ENCODE measurements at regions not wholly inside any gene's neighbourhood (a gene's known extent, or its start where the extent isn't known, plus 50 kb on each side); places are given as distances from the start of the nearest gene placed in this dataset.

DNA sequence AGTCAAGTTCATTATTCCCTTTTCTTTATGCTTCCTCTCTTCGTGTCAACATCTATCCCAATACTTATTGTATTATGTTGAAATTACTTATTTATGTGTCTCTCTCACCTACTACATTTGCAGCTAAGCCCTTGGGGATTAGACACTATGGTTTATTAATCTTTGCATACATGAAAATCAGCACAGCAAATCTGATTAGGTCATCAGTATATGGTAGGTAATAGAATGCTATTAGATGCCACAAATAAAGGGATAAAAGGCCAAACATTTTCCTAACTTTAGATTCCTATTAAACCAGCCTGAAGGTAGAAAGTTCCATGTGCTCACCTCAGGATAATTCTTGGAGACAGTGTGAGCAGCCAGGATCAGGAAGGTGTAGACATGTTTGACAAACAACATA is 490.1 kb upstream of the MPDZ start:
- Histone ChIP-seq H3K4me2 (replicated peaks; ENCODE audit: low read depth, low read length, poor library complexity, severe bottlenecking) (no peak overlapping the region), H3K79me2 (ENCODE audit: control insufficient read depth, insufficient read depth, low read length) (no peaks in the 10 kb centered on the region), H2AFZ (ENCODE audit: insufficient read depth, low read depth, low read length, poor library complexity, severe bottlenecking) (no peak overlapping the region), H3K4me1 (ENCODE audit: control insufficient read depth in 2 of 2, insufficient read depth in 2 of 2, low read length in 2 of 2) (no peaks in the 10 kb centered on the region), H3K36me3 (replicated peaks in 1 of 2; ENCODE audit: control extremely low read depth in 1 of 2, control insufficient read depth in 1 of 2, extremely low read depth in 1 of 2, insufficient read depth in 2 of 2, low read length in 1 of 2) (no peaks in the 10 kb centered on the region), H4K20me1 (ENCODE audit: control insufficient read depth, insufficient read depth, low read length, poor library complexity, severe bottlenecking) (no peaks in the 10 kb centered on the region), H3K4me3 (ENCODE audit: control extremely low read depth in 1 of 5, extremely low read depth in 1 of 5, insufficient read depth in 1 of 5, low read depth in 2 of 5, low read length in 4 of 5) (no peak overlapping the region), H3K9ac (ENCODE audit: low read length) (no peak overlapping the region), H3K27me3 (replicated peaks in 1 of 4; ENCODE audit: control extremely low read depth in 1 of 4, control insufficient read depth in 3 of 4, insufficient read depth in 4 of 4, low read length in 3 of 4) (no peaks in the 10 kb centered on the region), H3K27ac (ENCODE audit: low read length in 2 of 2) (no peak overlapping the region), H3K9me3 (ENCODE audit: control extremely low read depth in 1 of 3, control insufficient read depth in 2 of 3, insufficient read depth in 1 of 3, low read length in 2 of 3) (no peaks in the 10 kb centered on the region)
- Mint-ChIP-seq H3K27ac (no peak overlapping the region), H3K27me3 (no peaks in the 10 kb centered on the region), H3K4me1 (no peaks in the 10 kb centered on the region), H3K4me3 (no peak overlapping the region), H3K9me3 (ENCODE audit: insufficient read depth) (peaks cover 3% of the 10 kb centered on the region)
- no CpG with 5 or more reads among the region's 1 CpG for WGBS (ENCODE audit: insufficient coverage)
- ChIA-PET POLR2A (no interaction called here), CTCF (no interaction called here)
- ATAC-seq (ENCODE audit: low read depth) (no peak), DNase-seq (no peak)
- intact Hi-C loops (cut with micrococcal nuclease), result no loop called here
- no peak for TF ChIP-seq EZH2 (IDR thresholded peaks at IDR 0.05; ENCODE audit: borderline replicate concordance, insufficient read depth, low read depth, low read length, poor library complexity, severe bottlenecking)
- TF ChIP-seq, protein P1, sequence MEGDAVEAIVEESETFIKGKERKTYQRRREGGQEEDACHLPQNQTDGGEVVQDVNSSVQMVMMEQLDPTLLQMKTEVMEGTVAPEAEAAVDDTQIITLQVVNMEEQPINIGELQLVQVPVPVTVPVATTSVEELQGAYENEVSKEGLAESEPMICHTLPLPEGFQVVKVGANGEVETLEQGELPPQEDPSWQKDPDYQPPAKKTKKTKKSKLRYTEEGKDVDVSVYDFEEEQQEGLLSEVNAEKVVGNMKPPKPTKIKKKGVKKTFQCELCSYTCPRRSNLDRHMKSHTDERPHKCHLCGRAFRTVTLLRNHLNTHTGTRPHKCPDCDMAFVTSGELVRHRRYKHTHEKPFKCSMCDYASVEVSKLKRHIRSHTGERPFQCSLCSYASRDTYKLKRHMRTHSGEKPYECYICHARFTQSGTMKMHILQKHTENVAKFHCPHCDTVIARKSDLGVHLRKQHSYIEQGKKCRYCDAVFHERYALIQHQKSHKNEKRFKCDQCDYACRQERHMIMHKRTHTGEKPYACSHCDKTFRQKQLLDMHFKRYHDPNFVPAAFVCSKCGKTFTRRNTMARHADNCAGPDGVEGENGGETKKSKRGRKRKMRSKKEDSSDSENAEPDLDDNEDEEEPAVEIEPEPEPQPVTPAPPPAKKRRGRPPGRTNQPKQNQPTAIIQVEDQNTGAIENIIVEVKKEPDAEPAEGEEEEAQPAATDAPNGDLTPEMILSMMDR (IDR thresholded peaks at IDR 0.05), result no peak

DNA sequence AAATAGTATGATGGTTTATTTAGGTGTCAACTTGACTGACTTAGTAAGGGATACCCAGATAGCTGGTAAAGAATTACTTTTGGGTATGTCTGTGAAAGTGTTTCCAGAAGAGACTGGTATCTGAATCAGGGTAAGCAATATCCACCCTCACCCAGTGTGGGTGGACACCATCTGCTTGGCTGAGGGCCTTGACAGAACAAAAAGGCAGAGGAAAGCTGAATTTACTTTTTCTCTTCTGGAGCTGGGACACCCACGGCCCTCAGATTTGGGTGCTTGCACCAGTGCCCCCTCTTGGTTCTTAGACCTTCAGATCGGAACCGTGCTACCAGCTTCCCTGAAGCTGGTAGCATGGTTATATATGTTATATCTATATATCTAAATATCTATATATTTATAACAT is 489.5 kb upstream of the MPDZ start:
- Histone ChIP-seq H3K4me3 (ENCODE audit: control extremely low read depth in 1 of 5, extremely low read depth in 1 of 5, insufficient read depth in 1 of 5, low read depth in 2 of 5, low read length in 4 of 5) (no peak overlapping the region), H3K27ac (ENCODE audit: low read length in 2 of 2) (no peak overlapping the region), H3K27me3 (replicated peaks in 1 of 4; ENCODE audit: control extremely low read depth in 1 of 4, control insufficient read depth in 3 of 4, insufficient read depth in 4 of 4, low read length in 3 of 4) (no peaks in the 10 kb centered on the region), H3K36me3 (replicated peaks in 1 of 2; ENCODE audit: control extremely low read depth in 1 of 2, control insufficient read depth in 1 of 2, extremely low read depth in 1 of 2, insufficient read depth in 2 of 2, low read length in 1 of 2) (no peaks in the 10 kb centered on the region), H3K4me1 (ENCODE audit: control insufficient read depth in 2 of 2, insufficient read depth in 2 of 2, low read length in 2 of 2) (no peaks in the 10 kb centered on the region), H3K9ac (ENCODE audit: low read length) (no peak overlapping the region), H3K4me2 (replicated peaks; ENCODE audit: low read depth, low read length, poor library complexity, severe bottlenecking) (no peak overlapping the region), H3K9me3 (ENCODE audit: control extremely low read depth in 1 of 3, control insufficient read depth in 2 of 3, insufficient read depth in 1 of 3, low read length in 2 of 3) (no peaks in the 10 kb centered on the region), H3K79me2 (ENCODE audit: control insufficient read depth, insufficient read depth, low read length) (no peaks in the 10 kb centered on the region), H2AFZ (ENCODE audit: insufficient read depth, low read depth, low read length, poor library complexity, severe bottlenecking) (no peak overlapping the region), H4K20me1 (ENCODE audit: control insufficient read depth, insufficient read depth, low read length, poor library complexity, severe bottlenecking) (no peaks in the 10 kb centered on the region)
- ChIA-PET POLR2A (no interaction called here), CTCF (no interaction called here)
- WGBS (ENCODE audit: insufficient coverage), result no CpG with 5 or more reads among the region's 3 CpGs
- Mint-ChIP-seq H3K9me3 (ENCODE audit: insufficient read depth) (peaks cover 3% of the 10 kb centered on the region), H3K4me1 (no peaks in the 10 kb centered on the region), H3K4me3 (no peak overlapping the region), H3K27me3 (no peaks in the 10 kb centered on the region), H3K27ac (no peak overlapping the region)
- intact Hi-C loops (cut with micrococcal nuclease), result no loop called here
- ATAC-seq (ENCODE audit: low read depth), result no peak
- no peak for TF ChIP-seq EZH2 (IDR thresholded peaks at IDR 0.05; ENCODE audit: borderline replicate concordance, insufficient read depth, low read depth, low read length, poor library complexity, severe bottlenecking)
- TF ChIP-seq, protein P1 (IDR thresholded peaks at IDR 0.05), result no peak
- no peak for DNase-seq

Data from B cell (primary cell).